ENCODE measurements at regions not wholly inside any gene's neighbourhood (a gene's known extent, or its start where the extent isn't known, plus 50 kb on each side); places are given as distances from the start of the nearest gene placed in this dataset.

DNA sequence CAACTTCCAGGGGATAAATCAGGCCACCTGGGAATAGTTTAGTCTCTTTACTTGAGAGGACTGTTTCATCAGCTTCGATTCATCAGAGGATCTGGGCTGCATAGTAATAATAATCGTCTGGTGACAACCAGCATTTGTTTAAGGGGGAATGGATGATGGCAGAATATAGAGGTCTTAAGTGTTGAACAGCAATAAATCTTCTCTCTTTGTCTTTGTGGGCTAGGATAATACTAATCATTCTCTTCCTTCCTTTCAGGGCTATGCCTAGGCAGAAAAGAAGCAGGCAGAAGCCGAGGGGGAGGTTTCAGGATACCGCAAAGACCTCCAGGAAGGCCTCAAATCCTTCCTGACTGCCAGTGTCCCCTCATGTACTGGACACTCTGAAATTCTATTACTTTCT lies 150.4 kb upstream of the GAREM1 start:
- no peak overlapping the region for H3K56ac ChIP-seq (ENCODE audit: low read length)
- H3K27ac ChIP-seq (ENCODE audit: low read depth, low read length), result no peak overlapping the region
- H3K79me1 ChIP-seq (ENCODE audit: low read length), result no peaks in the 10 kb centered on the region
- no peak overlapping the region for H3K4ac ChIP-seq (ENCODE audit: low read depth, low read length)
- no peak overlapping the region for H2BK15ac ChIP-seq (replicated peaks; ENCODE audit: low read depth)
- no peak for DNase-seq
- H3K4me1 ChIP-seq (ENCODE audit: control insufficient read depth, low read depth, low read length), result no peaks in the 10 kb centered on the region
- H3K4me2 ChIP-seq (ENCODE audit: low read length), result no peak overlapping the region
- H3K36me3 ChIP-seq (ENCODE audit: control insufficient read depth, insufficient read depth, low read length), result no peaks in the 10 kb centered on the region
- no peak overlapping the region for H3K9ac ChIP-seq (ENCODE audit: low read length)
- H3K18ac ChIP-seq (ENCODE audit: low read length), result no peak overlapping the region
- H2BK120ac ChIP-seq (ENCODE audit: low read depth, low read length), result no peak overlapping the region
- no peak overlapping the region for H3K23ac ChIP-seq (ENCODE audit: low read length)
- H3K27me3 ChIP-seq (ENCODE audit: insufficient read depth, low read length, poor library complexity), result no peaks in the 10 kb centered on the region
- no peak overlapping the region for H4K8ac ChIP-seq (ENCODE audit: low read depth, low read length)
- no peak overlapping the region for H2BK5ac ChIP-seq (ENCODE audit: low read length)
- H2AK5ac ChIP-seq (ENCODE audit: low read length), result no peak overlapping the region
- H3K4me3 ChIP-seq (ENCODE audit: low read length), result no peak overlapping the region
- no peaks in the 10 kb centered on the region for H3K79me2 ChIP-seq (ENCODE audit: control insufficient read depth, insufficient read depth, low read length)
- no CpG with 5 or more reads among the region's 4 CpGs for WGBS (ENCODE audit: extremely low coverage, insufficient coverage, low lambda C conversion rate)
- H4K5ac ChIP-seq (ENCODE audit: low read length), result no peak overlapping the region

DNA sequence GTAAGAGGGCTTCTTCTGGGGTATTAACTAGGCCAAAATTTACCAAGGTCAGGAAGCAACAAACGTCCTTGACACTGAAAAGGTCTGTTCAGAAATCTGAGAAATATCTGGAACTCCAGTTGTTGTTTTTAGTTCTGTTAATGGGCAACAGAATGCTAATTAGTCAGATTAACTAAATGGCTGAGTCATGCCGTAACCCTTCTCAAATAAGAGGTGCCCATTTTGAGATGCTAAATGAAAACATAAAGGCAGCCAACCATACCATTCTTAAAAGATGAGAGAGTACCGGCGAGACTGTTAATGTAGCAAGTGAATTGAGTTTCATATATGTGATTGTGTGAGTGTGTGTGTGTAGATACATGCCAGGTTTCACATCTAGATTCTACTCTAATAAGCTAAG lies 147.9 kb upstream of the GAREM1 start:
- Histone ChIP-seq H4K5ac (ENCODE audit: low read length) (no peak overlapping the region), H3K4me3 (ENCODE audit: low read length) (no peak overlapping the region), H4K8ac (ENCODE audit: low read depth, low read length) (no peak overlapping the region), H3K79me1 (ENCODE audit: low read length) (no peaks in the 10 kb centered on the region), H3K9ac (ENCODE audit: low read length) (no peak overlapping the region), H2AK5ac (ENCODE audit: low read length) (no peak overlapping the region), H3K18ac (ENCODE audit: low read length) (no peak overlapping the region), H3K36me3 (ENCODE audit: control insufficient read depth, insufficient read depth, low read length) (no peaks in the 10 kb centered on the region), H3K27ac (ENCODE audit: low read depth, low read length) (no peak overlapping the region), H3K23ac (ENCODE audit: low read length) (no peak overlapping the region), H2BK5ac (ENCODE audit: low read length) (no peak overlapping the region), H3K4ac (ENCODE audit: low read depth, low read length) (no peak overlapping the region), H3K4me2 (ENCODE audit: low read length) (no peak overlapping the region), H3K79me2 (ENCODE audit: control insufficient read depth, insufficient read depth, low read length) (no peaks in the 10 kb centered on the region), H3K4me1 (ENCODE audit: control insufficient read depth, low read depth, low read length) (no peaks in the 10 kb centered on the region), H3K27me3 (ENCODE audit: insufficient read depth, low read length, poor library complexity) (no peaks in the 10 kb centered on the region), H2BK120ac (ENCODE audit: low read depth, low read length) (no peak overlapping the region), H2BK15ac (replicated peaks; ENCODE audit: low read depth) (no peak overlapping the region), H3K56ac (ENCODE audit: low read length) (no peak overlapping the region)
- peak; percentile 23 for DNase-seq
- WGBS (ENCODE audit: extremely low coverage, insufficient coverage, low lambda C conversion rate), result no CpG with 5 or more reads among the region's 4 CpGs

DNA sequence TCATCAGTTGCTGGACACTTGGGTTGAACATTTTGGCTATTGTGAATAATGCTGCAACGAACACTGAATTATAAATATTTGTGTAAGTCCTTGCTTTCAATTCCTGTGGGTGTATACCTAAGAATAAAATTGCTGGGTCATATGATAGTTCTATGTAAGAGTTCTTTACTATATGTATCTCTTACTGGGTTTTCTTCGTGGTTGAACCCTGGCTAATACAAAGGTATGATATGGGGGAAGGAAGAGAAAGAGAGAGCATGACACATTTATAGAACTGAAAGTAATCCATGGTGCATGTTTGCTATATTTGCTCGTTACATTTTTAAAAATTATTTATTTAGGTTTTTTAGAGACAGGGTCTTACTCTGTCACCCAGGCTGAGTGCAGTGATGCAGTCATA lies 143.1 kb upstream of the GAREM1 start:
- Histone ChIP-seq H3K4me2 (ENCODE audit: low read length) (no peak overlapping the region), H3K27ac (ENCODE audit: low read depth, low read length) (no peak overlapping the region), H3K27me3 (ENCODE audit: insufficient read depth, low read length, poor library complexity) (no peaks in the 10 kb centered on the region), H3K18ac (ENCODE audit: low read length) (no peak overlapping the region), H3K36me3 (ENCODE audit: control insufficient read depth, insufficient read depth, low read length) (no peaks in the 10 kb centered on the region), H3K79me2 (ENCODE audit: control insufficient read depth, insufficient read depth, low read length) (no peaks in the 10 kb centered on the region), H3K4me1 (ENCODE audit: control insufficient read depth, low read depth, low read length) (no peaks in the 10 kb centered on the region), H3K56ac (ENCODE audit: low read length) (no peak overlapping the region), H2BK15ac (replicated peaks; ENCODE audit: low read depth) (no peak overlapping the region), H4K8ac (ENCODE audit: low read depth, low read length) (no peak overlapping the region), H2BK120ac (ENCODE audit: low read depth, low read length) (no peak overlapping the region), H3K23ac (ENCODE audit: low read length) (no peak overlapping the region), H3K4ac (ENCODE audit: low read depth, low read length) (no peak overlapping the region), H2AK5ac (ENCODE audit: low read length) (no peak overlapping the region), H2BK5ac (ENCODE audit: low read length) (no peak overlapping the region), H3K79me1 (ENCODE audit: low read length) (no peaks in the 10 kb centered on the region), H3K4me3 (ENCODE audit: low read length) (no peak overlapping the region), H3K9ac (ENCODE audit: low read length) (no peak overlapping the region), H4K5ac (ENCODE audit: low read length) (no peak overlapping the region)
- no CpG with 5 or more reads among the region's 3 CpGs for WGBS (ENCODE audit: extremely low coverage, insufficient coverage, low lambda C conversion rate)
- DNase-seq, result no peak

DNA sequence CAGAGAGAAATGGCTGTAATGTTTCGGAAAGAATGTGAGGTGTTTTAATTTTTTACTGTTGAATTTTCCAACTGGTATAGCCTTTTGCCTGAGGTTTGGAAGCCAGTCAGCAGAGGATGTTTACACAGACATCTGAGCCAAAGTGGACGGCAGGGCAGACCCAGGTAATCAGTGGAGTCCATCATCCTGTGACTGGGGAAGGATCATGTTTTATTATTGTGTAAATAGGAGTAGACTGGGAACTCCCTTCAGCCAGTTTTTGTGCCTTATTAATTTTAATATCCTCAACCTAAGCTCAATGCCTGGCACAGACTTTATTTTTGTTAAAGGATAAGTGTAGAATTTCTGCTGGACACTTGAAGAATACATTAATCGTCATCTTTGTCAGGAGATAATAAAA lies 142.0 kb upstream of the GAREM1 start:
- no peak overlapping the region for H3K4me2 ChIP-seq (ENCODE audit: low read length)
- no peak overlapping the region for H3K27ac ChIP-seq (ENCODE audit: low read depth, low read length)
- H3K79me1 ChIP-seq (ENCODE audit: low read length), result no peaks in the 10 kb centered on the region
- no peaks in the 10 kb centered on the region for H3K36me3 ChIP-seq (ENCODE audit: control insufficient read depth, insufficient read depth, low read length)
- H3K4me3 ChIP-seq (ENCODE audit: low read length), result no peak overlapping the region
- no peak overlapping the region for H4K8ac ChIP-seq (ENCODE audit: low read depth, low read length)
- H3K9ac ChIP-seq (ENCODE audit: low read length), result no peak overlapping the region
- H2AK5ac ChIP-seq (ENCODE audit: low read length), result no peak overlapping the region
- no peaks in the 10 kb centered on the region for H3K27me3 ChIP-seq (ENCODE audit: insufficient read depth, low read length, poor library complexity)
- H2BK5ac ChIP-seq (ENCODE audit: low read length), result no peak overlapping the region
- H3K23ac ChIP-seq (ENCODE audit: low read length), result no peak overlapping the region
- no CpG with 5 or more reads among the region's 3 CpGs for WGBS (ENCODE audit: extremely low coverage, insufficient coverage, low lambda C conversion rate)
- H3K79me2 ChIP-seq (ENCODE audit: control insufficient read depth, insufficient read depth, low read length), result no peaks in the 10 kb centered on the region
- H3K4me1 ChIP-seq (ENCODE audit: control insufficient read depth, low read depth, low read length), result no peaks in the 10 kb centered on the region
- no peak overlapping the region for H3K18ac ChIP-seq (ENCODE audit: low read length)
- H3K56ac ChIP-seq (ENCODE audit: low read length), result no peak overlapping the region
- no peak overlapping the region for H3K4ac ChIP-seq (ENCODE audit: low read depth, low read length)
- H2BK120ac ChIP-seq (ENCODE audit: low read depth, low read length), result no peak overlapping the region
- no peak overlapping the region for H4K5ac ChIP-seq (ENCODE audit: low read length)
- no peak overlapping the region for H2BK15ac ChIP-seq (replicated peaks; ENCODE audit: low read depth)
- DNase-seq, result no peak

DNA sequence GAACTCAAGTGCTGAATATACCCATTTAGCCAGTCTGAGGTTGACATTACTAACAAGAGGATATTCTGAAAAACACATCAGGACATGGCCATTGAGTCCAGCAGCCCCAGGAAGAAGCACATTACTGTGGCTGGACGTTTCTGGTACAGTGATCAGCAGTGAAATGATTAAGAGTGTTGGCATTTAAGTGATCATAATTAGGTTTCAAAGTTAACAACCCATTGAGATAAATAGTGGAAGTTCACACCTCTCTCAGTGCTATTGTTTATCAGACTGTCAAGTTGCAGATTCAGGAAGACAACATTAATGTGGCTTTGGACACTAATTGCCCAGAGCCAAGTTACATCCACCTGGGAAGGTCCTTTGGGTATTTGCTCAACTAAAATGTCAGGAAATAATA lies 139.5 kb upstream of the GAREM1 start:
- peak; percentile 7 for DNase-seq
- Histone ChIP-seq H2BK15ac (replicated peaks; ENCODE audit: low read depth) (no peak overlapping the region), H3K27me3 (ENCODE audit: insufficient read depth, low read length, poor library complexity) (no peaks in the 10 kb centered on the region), H3K27ac (ENCODE audit: low read depth, low read length) (no peak overlapping the region), H3K79me2 (ENCODE audit: control insufficient read depth, insufficient read depth, low read length) (no peaks in the 10 kb centered on the region), H3K4me1 (ENCODE audit: control insufficient read depth, low read depth, low read length) (no peaks in the 10 kb centered on the region), H3K4me2 (ENCODE audit: low read length) (no peak overlapping the region), H3K79me1 (ENCODE audit: low read length) (no peaks in the 10 kb centered on the region), H3K23ac (ENCODE audit: low read length) (no peak overlapping the region), H3K56ac (ENCODE audit: low read length) (no peak overlapping the region), H4K8ac (ENCODE audit: low read depth, low read length) (no peak overlapping the region), H3K18ac (ENCODE audit: low read length) (no peak overlapping the region), H3K9ac (ENCODE audit: low read length) (no peak overlapping the region), H2AK5ac (ENCODE audit: low read length) (no peak overlapping the region), H3K36me3 (ENCODE audit: control insufficient read depth, insufficient read depth, low read length) (no peaks in the 10 kb centered on the region), H3K4me3 (ENCODE audit: low read length) (no peak overlapping the region), H2BK120ac (ENCODE audit: low read depth, low read length) (no peak overlapping the region), H4K5ac (ENCODE audit: low read length) (no peak overlapping the region), H3K4ac (ENCODE audit: low read depth, low read length) (no peak overlapping the region), H2BK5ac (ENCODE audit: low read length) (no peak overlapping the region)
- WGBS (ENCODE audit: extremely low coverage, insufficient coverage, low lambda C conversion rate), result no CpG with 5 or more reads among the region's 1 CpG

DNA sequence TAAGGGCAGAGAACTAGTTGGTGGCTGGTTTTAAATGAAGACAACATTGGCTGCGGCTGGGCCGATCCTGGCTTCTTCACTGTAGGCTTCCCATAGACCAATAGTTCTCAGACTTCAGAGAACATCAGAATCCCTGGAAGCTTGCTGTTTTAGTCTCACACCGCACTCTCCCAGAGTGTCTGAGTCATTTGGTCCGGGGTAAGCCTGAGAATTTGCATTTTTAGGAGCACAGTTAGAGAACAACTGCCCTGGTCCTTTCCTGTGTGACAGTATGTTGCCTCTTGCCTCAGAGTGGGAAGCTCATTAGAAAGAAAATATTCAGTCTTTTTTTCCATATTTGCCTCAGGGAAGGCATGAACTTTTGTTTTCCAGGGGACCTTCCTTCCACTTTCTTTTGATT lies 137.1 kb upstream of the GAREM1 start:
- Histone ChIP-seq H4K8ac (ENCODE audit: low read depth, low read length) (no peak overlapping the region), H3K56ac (ENCODE audit: low read length) (no peak overlapping the region), H3K9ac (ENCODE audit: low read length) (no peak overlapping the region), H3K23ac (ENCODE audit: low read length) (no peak overlapping the region), H2BK120ac (ENCODE audit: low read depth, low read length) (peak overlapping the region; percentile 45), H3K4me2 (ENCODE audit: low read length) (no peak overlapping the region), H3K4me1 (ENCODE audit: control insufficient read depth, low read depth, low read length) (no peaks in the 10 kb centered on the region), H3K18ac (ENCODE audit: low read length) (no peak overlapping the region), H3K27me3 (ENCODE audit: insufficient read depth, low read length, poor library complexity) (no peaks in the 10 kb centered on the region), H4K5ac (ENCODE audit: low read length) (no peak overlapping the region), H3K27ac (ENCODE audit: low read depth, low read length) (no peak overlapping the region), H3K79me2 (ENCODE audit: control insufficient read depth, insufficient read depth, low read length) (no peaks in the 10 kb centered on the region), H3K79me1 (ENCODE audit: low read length) (no peaks in the 10 kb centered on the region), H2BK5ac (ENCODE audit: low read length) (no peak overlapping the region), H3K4me3 (ENCODE audit: low read length) (no peak overlapping the region), H3K4ac (ENCODE audit: low read depth, low read length) (no peak overlapping the region), H3K36me3 (ENCODE audit: control insufficient read depth, insufficient read depth, low read length) (no peaks in the 10 kb centered on the region), H2AK5ac (ENCODE audit: low read length) (no peak overlapping the region), H2BK15ac (replicated peaks; ENCODE audit: low read depth) (no peak overlapping the region)
- no CpG with 5 or more reads among the region's 4 CpGs for WGBS (ENCODE audit: extremely low coverage, insufficient coverage, low lambda C conversion rate)
- DNase-seq, result peak; percentile 64

Data from mesendoderm (in vitro differentiated cells).